Stromal cell of bone marrow (primary cell): ENCODE measurements at regions not wholly inside any gene's neighbourhood (a gene's known extent, or its start where the extent isn't known, plus 50 kb on each side); places are given as distances from the start of the nearest gene placed in this dataset.

Experiments
- DNase-seq: peaks from one replicate; pipeline ENCODE4 v3.0.0-alpha.2; 2012; ENCODE audit warnings: low read depth

DNA sequence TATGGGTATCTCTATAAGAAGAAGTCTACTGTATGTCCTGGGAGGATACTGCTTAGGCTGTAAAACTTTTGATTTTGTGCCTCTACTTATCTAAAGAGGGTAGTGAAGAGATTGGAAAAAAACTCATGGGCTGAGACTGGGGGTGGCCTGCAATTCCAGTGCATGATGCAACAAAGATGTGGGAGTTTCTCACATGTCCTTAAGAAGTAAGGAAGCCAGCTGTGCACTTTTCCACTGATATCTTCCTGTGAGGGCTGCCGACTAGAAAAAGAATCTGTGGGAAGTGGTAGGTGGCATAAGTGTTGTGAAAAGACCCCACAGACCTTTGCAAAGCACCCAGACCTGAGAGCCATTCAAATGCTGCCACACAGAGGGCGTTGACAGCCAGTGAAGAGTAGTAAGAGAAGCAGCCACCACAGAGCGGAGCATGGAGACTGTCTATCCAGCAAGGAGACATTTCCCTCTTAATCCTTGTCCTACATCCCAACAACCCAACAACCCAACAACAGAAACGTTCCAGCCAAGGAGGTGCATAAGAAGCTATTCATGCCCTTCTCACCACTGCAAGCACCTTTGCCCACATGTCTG lies 65.1 kb downstream of the PFDN4 start:
- DNase-seq = no peak

GRCh38 chr20:54275359-54276111 lies 67.6 kb downstream of the PFDN4 start:
- DNase-seq = no peak

DNA sequence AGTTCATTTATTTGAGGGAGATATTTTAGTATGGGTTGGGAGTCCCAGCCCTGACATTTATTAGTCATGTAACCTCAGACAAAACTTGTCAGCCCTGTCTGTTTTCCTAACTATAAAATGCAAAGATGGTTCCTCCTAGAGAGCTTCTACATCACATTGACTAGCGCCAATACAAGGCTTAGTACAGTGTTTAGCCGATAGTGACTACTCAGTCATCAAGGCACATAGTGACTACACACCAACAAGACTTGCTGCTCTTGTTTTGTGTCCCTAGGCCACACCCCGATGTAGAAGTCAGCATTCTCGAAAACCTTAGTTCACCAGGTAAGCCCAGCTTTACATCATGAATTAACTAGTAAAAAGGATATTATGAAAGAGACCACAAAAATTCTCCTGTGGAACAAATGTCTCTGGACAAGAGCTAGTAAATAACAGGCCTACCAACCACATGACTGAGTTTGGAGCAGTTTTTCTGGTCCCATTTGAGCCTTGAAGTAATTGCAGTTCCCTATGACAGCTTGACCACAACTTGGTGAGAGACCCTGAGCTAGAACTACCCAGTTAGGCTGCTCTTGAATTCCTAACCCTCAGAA lies 68.8 kb downstream of the PFDN4 start:
- DNase-seq = no peak

DNA sequence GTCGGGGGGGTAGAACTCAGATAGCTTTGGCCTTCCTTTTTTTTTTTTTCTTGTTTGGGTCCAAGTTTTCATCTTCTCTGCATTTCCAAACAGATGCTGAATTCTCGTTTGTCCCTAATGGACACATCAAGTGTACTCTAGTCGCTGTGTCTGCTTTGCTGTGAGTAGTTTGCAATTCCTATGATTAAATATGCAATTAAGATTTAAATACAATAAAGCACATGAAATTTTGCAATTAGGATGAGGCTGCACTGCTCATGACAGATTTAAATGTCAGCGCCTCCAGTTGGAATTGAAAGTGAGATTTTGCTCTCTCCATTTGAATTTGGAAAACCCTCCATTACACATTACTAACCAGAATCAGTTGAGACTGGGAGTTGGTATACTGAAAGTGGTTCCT lies 70.4 kb downstream of the PFDN4 start:
- DNase-seq = no peak

- DNase-seq = no peak
These were observed 74.7 kb downstream of the PFDN4 start for GRCh38 chr20:54282625-54283024.

DNA sequence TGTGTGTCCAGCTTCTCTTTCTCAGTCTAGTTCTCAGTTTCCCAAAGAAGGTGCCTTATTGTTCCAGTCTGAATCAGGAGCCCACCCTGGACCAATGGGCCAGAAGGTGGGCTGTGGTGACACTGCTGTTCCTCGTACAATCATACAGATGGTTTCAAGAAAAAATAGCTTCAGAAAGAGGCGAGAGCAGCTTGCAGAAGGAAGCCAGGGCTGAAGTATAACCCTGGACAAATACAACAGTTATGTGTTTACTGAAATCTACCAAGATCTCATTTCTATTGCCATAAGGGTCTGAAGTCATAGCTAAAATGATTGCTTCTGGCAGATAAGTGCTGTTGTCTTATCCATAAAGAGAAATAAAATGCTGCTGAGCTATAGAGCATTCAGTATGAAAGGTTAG lies 75.4 kb downstream of the PFDN4 start:
- DNase-seq = no peak

GRCh38 chr20:54284928-54285704 lies 77.2 kb downstream of the PFDN4 start:
- DNase-seq = no peak

DNA sequence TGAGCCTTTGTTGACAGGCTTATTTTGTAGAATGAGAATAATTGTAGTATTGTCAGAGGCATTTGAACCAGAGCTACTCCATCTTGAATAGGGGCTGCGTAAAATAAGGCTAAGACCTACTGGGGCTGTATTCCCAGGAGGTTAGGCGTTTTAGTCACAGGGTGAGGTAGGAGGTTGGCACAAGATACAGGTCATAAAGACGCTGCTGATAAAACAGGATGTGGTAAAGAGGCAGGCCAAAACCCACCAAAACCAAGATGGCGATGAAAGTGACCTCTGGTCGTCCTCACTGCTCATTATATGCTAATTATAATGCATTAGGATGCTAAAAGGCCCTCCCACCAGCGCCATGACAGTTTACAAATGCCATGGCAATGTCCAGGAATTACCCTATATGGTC lies 82.7 kb downstream of the PFDN4 start:
- no peak for DNase-seq

DNA sequence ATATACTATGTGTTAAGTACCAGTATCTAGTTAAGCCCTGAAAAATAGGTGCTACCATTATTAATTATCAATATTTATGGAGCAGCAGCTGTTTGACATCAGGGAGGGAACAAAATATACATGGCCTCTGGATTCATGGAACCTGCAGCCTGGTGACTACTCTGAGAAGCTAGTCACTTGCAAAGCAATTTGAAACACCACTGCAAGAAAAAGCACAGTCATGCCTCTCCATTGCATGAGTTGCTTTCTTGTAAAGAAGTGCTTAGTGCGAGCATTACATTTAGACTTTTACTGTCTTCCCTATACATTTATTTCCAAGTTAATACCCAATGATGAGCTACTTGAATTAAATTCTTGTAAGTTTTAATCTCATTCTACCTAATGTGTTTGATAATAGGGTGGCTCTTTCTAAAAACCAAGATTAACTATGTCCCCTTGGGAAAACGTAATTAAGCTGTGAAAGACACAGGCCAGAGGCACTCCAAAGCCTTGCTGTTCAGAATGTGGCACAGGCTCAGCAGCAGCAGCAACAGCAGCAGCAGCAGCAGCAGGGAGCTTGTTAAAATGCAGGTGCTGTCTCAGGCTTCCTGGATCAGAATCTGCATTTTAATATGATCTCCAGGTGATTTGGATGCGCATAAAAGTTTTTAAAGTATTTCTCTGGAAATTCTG lies 83.6 kb downstream of the PFDN4 start:
- no peak for DNase-seq

DNA sequence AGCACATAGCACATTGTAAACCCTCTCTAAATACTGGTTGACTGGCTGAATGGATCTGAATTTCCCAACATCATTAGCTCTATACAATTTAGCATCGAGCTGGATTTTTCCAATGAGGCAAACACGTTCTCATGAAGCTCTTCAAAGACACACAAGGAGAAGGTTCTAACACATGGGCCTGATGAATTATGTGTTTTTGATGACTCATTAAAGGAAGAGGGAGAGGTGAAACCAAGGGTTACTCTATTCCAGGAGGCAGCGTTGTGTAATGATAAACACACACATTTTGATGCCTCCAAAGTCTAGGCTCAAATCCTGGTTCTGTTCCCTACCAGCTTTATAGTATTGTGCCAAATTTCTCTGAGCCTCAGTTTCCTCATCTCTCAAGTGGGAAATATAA lies 84.3 kb downstream of the PFDN4 start:
- no peak for DNase-seq

GRCh38 chr20:54293526-54293925 lies 85.6 kb downstream of the PFDN4 start:
- no peak for DNase-seq

- no peak for DNase-seq
These were observed 86.2 kb downstream of the PFDN4 start for GRCh38 chr20:54294094-54294493.

GRCh38 chr20:54295686-54296085 lies 87.8 kb downstream of the PFDN4 start:
- no peak for DNase-seq

- no peak for DNase-seq
These were observed 97.5 kb downstream of the PFDN4 start for GRCh38 chr20:54305421-54305820.

GRCh38 chr20:54306985-54307710 lies 99.3 kb downstream of the PFDN4 start:
- no peak for DNase-seq

DNA sequence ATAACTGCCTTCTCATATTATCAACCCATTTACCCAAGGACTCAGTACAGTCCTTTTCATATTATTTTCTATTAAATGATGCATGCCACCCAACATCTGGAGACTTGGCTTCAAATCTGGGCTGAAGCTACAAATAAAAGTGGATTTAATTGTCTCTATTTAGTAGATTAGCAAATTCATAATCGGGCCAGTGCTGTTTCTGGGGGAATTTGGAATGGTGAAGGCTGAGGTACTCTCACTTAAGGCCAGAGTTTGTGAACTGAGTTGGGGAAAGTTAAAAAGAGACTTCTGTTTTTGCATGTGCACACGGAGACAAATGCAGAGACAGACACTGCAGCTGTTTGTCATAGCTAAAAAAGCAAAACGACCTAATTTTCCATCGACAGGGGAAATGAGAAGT lies 100.9 kb downstream of the PFDN4 start:
- no peak for DNase-seq

DNA sequence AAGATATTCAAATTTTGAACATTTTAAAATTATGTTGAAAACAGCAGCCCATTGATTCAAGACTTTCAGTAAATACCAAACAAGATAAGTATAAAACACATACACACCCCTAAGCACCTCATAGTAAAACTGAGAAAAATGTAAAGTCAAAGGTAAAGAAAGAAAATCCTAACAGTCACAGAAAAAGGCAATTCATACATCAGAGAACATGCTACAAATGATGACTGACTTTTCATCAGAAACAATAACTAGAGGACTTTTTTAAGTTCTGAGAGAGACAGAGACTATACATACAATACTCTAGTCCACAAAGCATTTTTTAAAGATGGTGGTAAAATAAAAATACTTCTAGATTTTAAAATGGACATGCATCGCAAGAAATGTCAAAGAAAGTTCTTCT lies 111.0 kb downstream of the PFDN4 start:
- no peak for DNase-seq

DNA sequence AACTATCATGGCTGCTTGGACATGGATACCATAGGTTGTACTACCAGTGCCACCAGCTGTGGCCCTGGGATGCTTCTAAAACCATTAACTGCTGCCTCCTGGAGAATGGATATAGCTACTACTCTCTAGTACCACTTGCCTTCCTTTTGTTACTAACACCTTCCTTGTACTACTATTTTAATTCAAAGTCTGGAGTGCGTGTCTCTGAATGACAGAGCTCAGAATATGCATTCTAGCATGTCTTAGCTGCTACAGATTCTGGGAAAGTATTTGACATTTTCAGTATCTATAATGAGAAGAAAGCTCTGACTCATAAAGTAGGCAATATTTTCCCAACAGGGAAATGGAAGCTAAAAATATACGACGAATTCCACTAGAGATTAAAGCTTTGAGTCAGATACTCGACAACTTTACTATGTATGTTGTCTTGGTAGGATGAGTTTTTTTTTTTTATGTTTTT lies 112.3 kb downstream of the PFDN4 start:
- DNase-seq = peak; percentile 18

DNA sequence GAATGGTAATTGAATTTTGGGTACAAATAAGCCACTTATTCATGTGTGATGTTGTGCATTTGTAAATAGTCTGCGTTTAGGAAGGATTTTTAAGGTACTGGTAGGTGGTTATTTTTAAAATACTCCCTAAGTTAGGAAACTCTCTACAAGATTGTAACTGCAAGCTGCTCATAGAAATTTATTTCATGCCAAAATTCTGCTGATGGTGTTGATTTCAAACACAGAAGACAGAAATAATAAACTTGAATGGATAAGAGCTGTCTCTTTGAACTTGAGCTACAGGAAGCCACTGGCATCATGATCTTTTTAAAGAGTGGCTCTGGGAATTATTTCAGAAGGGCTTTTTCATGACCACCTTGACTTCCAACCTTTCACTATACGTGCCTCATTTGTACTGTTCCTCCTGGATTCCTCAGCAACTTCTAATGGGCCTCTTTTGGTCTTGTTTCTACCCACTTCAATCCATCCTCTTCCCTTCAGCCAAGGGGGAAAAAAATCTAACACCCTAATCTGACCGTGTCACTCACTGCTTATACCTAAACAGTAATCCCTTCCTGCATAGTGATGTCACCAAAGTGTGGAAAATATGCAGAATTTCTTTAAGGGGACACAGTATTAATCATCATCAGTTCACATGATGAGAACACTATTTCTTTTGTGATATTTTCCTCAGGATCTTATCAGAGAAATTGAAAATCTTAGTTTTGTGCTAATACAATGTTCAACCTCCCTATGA lies 113.6 kb downstream of the PFDN4 start:
- no peak for DNase-seq

- DNase-seq = no peak
These were observed 115.4 kb downstream of the PFDN4 start for GRCh38 chr20:54323227-54323734.

DNA sequence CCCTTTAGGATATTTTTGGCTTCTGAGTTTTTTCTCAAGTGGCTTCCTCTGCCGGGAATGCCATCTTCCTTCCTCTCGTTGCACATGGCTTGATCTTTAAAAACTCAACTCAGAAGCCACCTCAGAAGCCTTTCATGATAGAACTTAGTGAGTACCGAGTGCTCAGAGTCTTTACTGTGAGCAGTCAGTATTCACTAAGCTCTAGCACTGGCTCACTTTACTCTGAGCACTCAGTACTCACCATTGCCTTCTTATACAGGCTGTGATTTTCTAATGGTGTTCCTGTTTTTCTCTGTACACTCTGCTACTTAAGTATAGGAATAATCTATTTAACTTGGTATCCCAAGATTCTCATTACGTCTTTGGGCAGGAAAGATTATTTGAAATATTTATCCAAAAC lies 116.2 kb downstream of the PFDN4 start:
- DNase-seq = no peak
